T-cell (primary cell): ENCODE measurements at regions not wholly inside any gene's neighbourhood (a gene's known extent, or its start where the extent isn't known, plus 50 kb on each side); places are given as distances from the start of the nearest gene placed in this dataset.

Experiments used
- ATAC-seq, 4 experiments: fragments of 200-7000 bp in 3 of 4; fragments of 150-1000 bp in 1 of 4; cut with Tn5 transposase; replicated peaks in 1 of 4; 1 replicate in 3 of 4; 2 replicates in 1 of 4; pipeline ENCODE4 v1.10.0; 2021; ENCODE audit warnings: moderate library complexity in 3 of 4, mild to moderate bottlenecking in 2 of 4, moderate number of reproducible peaks in 1 of 4
- CTCF ChIA-PET, 2 donors: fragments of 300-600 bp; sonication (Branson Sonifier 250); formaldehyde crosslinking; loops; one replicate each; lab custom pipeline; 2022; ENCODE audit warnings: antibody characterized with exemption in 2 of 2; lab: Charles Lee
- POLR2A ChIA-PET, 2 donors: fragments of 300-600 bp; sonication (Branson Sonifier 250); formaldehyde crosslinking; loops; one replicate each; lab custom pipeline; 2022; ENCODE audit warnings: antibody characterized with exemption in 2 of 2; lab: Charles Lee
- DNase-seq, 35 experiments: peaks; one replicate each; pipeline versions ENCODE4 v3.0.0 to v3.0.0-alpha.2; 2013 to 2023
- H3K27ac ChIP-seq: one replicate; pipeline ENCODE4 v1.5.1; 2013; ENCODE audit warnings: low read length
- H3K27me3 ChIP-seq, 2 experiments: replicated peaks in 1 of 2; 1 replicate in 1 of 2; 2 replicates in 1 of 2; pipeline versions ENCODE4 v1.6.1 to v1.7.0; 2013; ENCODE audit warnings: low read length in 1 of 2, mixed read lengths in 1 of 2; ENCODE audit not compliant: control insufficient read depth in 2 of 2, insufficient read depth in 2 of 2; ENCODE audit errors: extremely low read depth in 1 of 2
- H3K36me3 ChIP-seq, 2 donors: 1 replicate in 1 of 2; 2 replicates in 1 of 2; pipeline versions ENCODE4 v1.6.1 to v1.7.0; 2013; ENCODE audit warnings: low read length in 1 of 2; ENCODE audit not compliant: control insufficient read depth in 2 of 2, insufficient read depth in 1 of 2; ENCODE audit errors: extremely low read depth in 1 of 2
- H3K4me1 ChIP-seq, 2 experiments: 1 replicate in 1 of 2; 2 replicates in 1 of 2; pipeline versions ENCODE4 v1.6.1 to v1.7.0; 2013; ENCODE audit warnings: low read length in 2 of 2, mixed read lengths in 1 of 2; ENCODE audit not compliant: insufficient read depth in 2 of 2, control insufficient read depth in 1 of 2; ENCODE audit errors: extremely low read depth in 1 of 2
- H3K4me3 ChIP-seq, 2 donors: 1 replicate in 1 of 2; 2 replicates in 1 of 2; pipeline versions ENCODE4 v1.5.1 to v1.7.0; 2013; ENCODE audit warnings: mild to moderate bottlenecking in 2 of 2, low read length in 1 of 2, moderate library complexity in 1 of 2; ENCODE audit not compliant: control insufficient read depth in 1 of 2; ENCODE audit errors: extremely low read depth in 1 of 2
- H3K9me3 ChIP-seq: 2 replicates; pipeline ENCODE4 v1.7.0; 2013
- H3K27ac Mint-ChIP-seq, 2 donors: one replicate each; pipeline ENCODE4 v1.8.0; 2020 to 2021; ENCODE audit warnings: mild to moderate bottlenecking in 2 of 2, mixed read lengths in 2 of 2
- H3K27me3 Mint-ChIP-seq, 2 donors: one replicate each; pipeline ENCODE4 v1.8.0; 2021 to 2022; ENCODE audit warnings: mixed read lengths in 2 of 2
- H3K36me3 Mint-ChIP-seq: one replicate; pipeline ENCODE4 v1.8.0; 2021; ENCODE audit warnings: mixed read lengths
- H3K4me1 Mint-ChIP-seq, 3 donors: one replicate each; pipeline ENCODE4 v1.8.0; 2020 to 2022; ENCODE audit warnings: mixed read lengths in 3 of 3, mild to moderate bottlenecking in 1 of 3
- H3K4me3 Mint-ChIP-seq, 3 donors: one replicate each; pipeline ENCODE4 v1.8.0; 2020 to 2022; ENCODE audit warnings: mild to moderate bottlenecking in 3 of 3, mixed read lengths in 3 of 3, moderate library complexity in 3 of 3
- H3K9me3 Mint-ChIP-seq, 3 donors: one replicate each; pipeline ENCODE4 v1.8.0; 2020 to 2022; ENCODE audit warnings: mixed read lengths in 3 of 3
- WGBS: methylation state at CpG from one replicate; pipeline ENCODE4 v1.1.5; 2013; ENCODE audit warnings: missing lambda C conversion rate; ENCODE audit not compliant: insufficient coverage; 5-methylcytosine and 5-hydroxymethylcytosine counted together

- Mint-ChIP-seq H3K27me3 (peaks cover 4% of the 10 kb centered on the region in 2 donors), H3K4me3 (no peak overlapping the region), H3K9me3 (peaks cover 0 to 3% (median 0%) of the 10 kb centered on the region in 3 donors), H3K36me3 (no peaks in the 10 kb centered on the region), H3K27ac (no peak overlapping the region), H3K4me1 (peaks cover 0 to 8% (median 7%) of the 10 kb centered on the region in 3 donors)
- no peak overlapping the region for H3K4me3 ChIP-seq
- POLR2A ChIA-PET = no interaction called here
- no peak overlapping the region for H3K27ac ChIP-seq
- CTCF ChIA-PET = no interaction called here
- H3K27me3 ChIP-seq = no peaks in the 10 kb centered on the region
- ATAC-seq (no peak), DNase-seq (no peak)
- H3K9me3 ChIP-seq = no peaks in the 10 kb centered on the region
- WGBS = no CpG with 5 or more reads among the region's 2 CpGs
- no peaks in the 10 kb centered on the region for H3K36me3 ChIP-seq
- no peaks in the 10 kb centered on the region for H3K4me1 ChIP-seq
These were observed 147.1 kb upstream of the SESN3 start for GRCh38 chr11:95378111-95378510.

GRCh38 chr11:95375886-95376285, 144.9 kb upstream of the SESN3 start:
- Mint-ChIP-seq H3K27me3 (peaks cover 4 to 9% of the 10 kb centered on the region in 2 donors), H3K36me3 (no peaks in the 10 kb centered on the region), H3K4me1 (peaks cover 0 to 6% (median 2%) of the 10 kb centered on the region in 3 donors), H3K4me3 (no peak overlapping the region), H3K9me3 (peaks cover 0 to 3% (median 0%) of the 10 kb centered on the region in 3 donors), H3K27ac (no peak overlapping the region)
- DNase-seq (no peak), ATAC-seq (no peak)
- 65% methylated on average over 3 of the region's 3 CpGs for WGBS
- Histone ChIP-seq H3K4me3 (no peak overlapping the region), H3K4me1 (no peaks in the 10 kb centered on the region), H3K27me3 (no peaks in the 10 kb centered on the region), H3K27ac (no peak overlapping the region), H3K36me3 (no peaks in the 10 kb centered on the region), H3K9me3 (no peaks in the 10 kb centered on the region)
- CTCF ChIA-PET = no interaction called here
- POLR2A ChIA-PET = no interaction called here

- ChIA-PET CTCF (interaction anchor here in 1 of 2 donors (0.7 kb wide), 1 partner anchor 144 kb away, joined by 3 read pairs; the partner anchor contains the start of gene SESN3), POLR2A (no interaction called here)
- peaks cover 0 to 3% (median 0%) of the 10 kb centered on the region in 3 donors for H3K9me3 Mint-ChIP-seq
These were observed 144.4 kb upstream of the SESN3 start for GRCh38 chr11:95375451-95375850.

GRCh38 chr11:95374105-95374504, 143.1 kb upstream of the SESN3 start:
- no peak for DNase-seq
- Mint-ChIP-seq H3K27me3 (peaks cover 9 to 10% of the 10 kb centered on the region in 2 donors), H3K4me3 (no peak overlapping the region), H3K27ac (no peak overlapping the region), H3K9me3 (peaks cover 0 to 3% (median 0%) of the 10 kb centered on the region in 3 donors), H3K36me3 (no peaks in the 10 kb centered on the region), H3K4me1 (peaks cover 0 to 6% (median 2%) of the 10 kb centered on the region in 3 donors)
- CTCF ChIA-PET = interaction anchor here in 1 of 2 donors (0.5 to 0.6 kb wide), 2 partner anchors 74 to 1392 kb away, joined by 4 read pairs; no protein-coding TSS in a partner anchor
- Histone ChIP-seq H3K27ac (no peak overlapping the region), H3K4me1 (no peaks in the 10 kb centered on the region), H3K4me3 (no peak overlapping the region), H3K36me3 (no peaks in the 10 kb centered on the region), H3K27me3 (no peaks in the 10 kb centered on the region), H3K9me3 (no peaks in the 10 kb centered on the region)
- 83% methylated on average over 1 of the region's 4 CpGs for WGBS
- ATAC-seq = no peak
- POLR2A ChIA-PET = interaction anchor here in 1 of 2 donors (0.5 kb wide), 1 partner anchor 175 kb away, joined by 3 read pairs; no protein-coding TSS in a partner anchor

More at GRCh38 chr11:95375451-95375850, 144.4 kb upstream of the SESN3 start:
- no peaks in the 10 kb centered on the region for H3K9me3 ChIP-seq
- Mint-ChIP-seq H3K27ac (no peak overlapping the region), H3K27me3 (peaks cover 4 to 9% of the 10 kb centered on the region in 2 donors), H3K4me1 (peaks cover 0 to 6% (median 2%) of the 10 kb centered on the region in 3 donors), H3K4me3 (no peak overlapping the region), H3K36me3 (no peaks in the 10 kb centered on the region)
- no peak overlapping the region for H3K4me3 ChIP-seq
- DNase-seq (no peak), ATAC-seq (no peak)
- no peaks in the 10 kb centered on the region for H3K36me3 ChIP-seq
- WGBS = no CpG with 5 or more reads among the region's 1 CpG
- H3K27me3 ChIP-seq = no peaks in the 10 kb centered on the region
- H3K4me1 ChIP-seq = no peaks in the 10 kb centered on the region
- H3K27ac ChIP-seq = no peak overlapping the region

- no CpG with 5 or more reads among the region's 1 CpG for WGBS
- DNase-seq (no peak), ATAC-seq (no peak)
- H3K27ac ChIP-seq = no peak overlapping the region
- H3K9me3 ChIP-seq = no peaks in the 10 kb centered on the region
- ChIA-PET POLR2A (no interaction called here), CTCF (no interaction called here)
- no peaks in the 10 kb centered on the region for H3K4me1 ChIP-seq
- H3K9me3 Mint-ChIP-seq = peaks cover 0 to 3% (median 0%) of the 10 kb centered on the region in 3 donors
- H3K27me3 Mint-ChIP-seq = peaks cover 9 to 10% of the 10 kb centered on the region in 2 donors
- H3K4me3 ChIP-seq = no peak overlapping the region
- H3K36me3 ChIP-seq = no peaks in the 10 kb centered on the region
- no peaks in the 10 kb centered on the region for H3K36me3 Mint-ChIP-seq
- no peaks in the 10 kb centered on the region for H3K27me3 ChIP-seq
- H3K27ac Mint-ChIP-seq = no peak overlapping the region
- peaks cover 0 to 6% (median 2%) of the 10 kb centered on the region in 3 donors for H3K4me1 Mint-ChIP-seq
- no peak overlapping the region for H3K4me3 Mint-ChIP-seq
These were observed 142.2 kb upstream of the SESN3 start for GRCh38 chr11:95373241-95373640.

- H3K27me3 ChIP-seq = no peaks in the 10 kb centered on the region
- H3K9me3 ChIP-seq = no peaks in the 10 kb centered on the region
- H3K27ac ChIP-seq = no peak overlapping the region
- POLR2A ChIA-PET = no interaction called here
- Mint-ChIP-seq H3K27me3 (peaks cover 9 to 10% of the 10 kb centered on the region in 2 donors), H3K4me1 (peaks cover 0 to 6% (median 2%) of the 10 kb centered on the region in 3 donors), H3K4me3 (no peak overlapping the region), H3K36me3 (no peaks in the 10 kb centered on the region), H3K9me3 (peaks cover 0 to 3% (median 0%) of the 10 kb centered on the region in 3 donors), H3K27ac (no peak overlapping the region)
- DNase-seq (no peak), ATAC-seq (no peak)
- H3K36me3 ChIP-seq = no peaks in the 10 kb centered on the region
- WGBS = 100% methylated on average over 1 of the region's 1 CpG
- H3K4me1 ChIP-seq = no peaks in the 10 kb centered on the region
- H3K4me3 ChIP-seq = no peak overlapping the region
- CTCF ChIA-PET = interaction anchor here (0.6 to 1.0 kb wide), 3 partner anchors 220 to 378 kb away, joined by 3 to 5 read pairs (median 4); no protein-coding TSS in a partner anchor
These were observed 141.2 kb upstream of the SESN3 start for GRCh38 chr11:95372097-95372656.
